ENCODE measurements at regions not wholly inside any gene's neighbourhood (a gene's known extent, or its start where the extent isn't known, plus 50 kb on each side); places are given as distances from the start of the nearest gene placed in this dataset.
"Not testable (repeated sequence)": the region's sequence is repeated elsewhere in the genome, so short reads cannot be mapped to it uniquely, and the experiment has no call there.

GRCh38 chr3:178967177-178967532 lies 104.5 kb downstream of the ZMAT3 start:
- no peak overlapping the region for H3K27ac ChIP-seq
- no peaks in the 10 kb centered on the region for H3K9me3 ChIP-seq (replicated peaks)
- peaks cover 10% of the 10 kb centered on the region for H3K4me1 ChIP-seq (replicated peaks)
- H3K36me3 ChIP-seq = no peaks in the 10 kb centered on the region
- H3K4me3 ChIP-seq = no peak overlapping the region
- no peaks in the 10 kb centered on the region for H3K27me3 ChIP-seq (replicated peaks)
- peak in 1 of 2 experiments; percentile 2 for DNase-seq (ENCODE audit: low read depth in 1 of 2, low spot score in 2 of 2)

- no peak overlapping the region for H3K4me3 ChIP-seq
- DNase-seq (ENCODE audit: low read depth in 1 of 2, low spot score in 2 of 2) = peak in 1 of 2 experiments; percentile 40
- no peak overlapping the region for H3K27ac ChIP-seq
- H3K4me1 ChIP-seq (replicated peaks) = peaks cover 10% of the 10 kb centered on the region
- H3K27me3 ChIP-seq (replicated peaks) = no peaks in the 10 kb centered on the region
- no peaks in the 10 kb centered on the region for H3K36me3 ChIP-seq
- H3K9me3 ChIP-seq (replicated peaks) = no peaks in the 10 kb centered on the region
Measured at GRCh38 chr3:178966299-178967176, 105.1 kb downstream of the ZMAT3 start.

- no peak for DNase-seq (ENCODE audit: low read depth in 1 of 2, low spot score in 2 of 2)
- no peak overlapping the region for H3K27ac ChIP-seq
- no peaks in the 10 kb centered on the region for H3K27me3 ChIP-seq (replicated peaks)
- H3K36me3 ChIP-seq = no peaks in the 10 kb centered on the region
- no peak overlapping the region for H3K4me3 ChIP-seq
- H3K4me1 ChIP-seq (replicated peaks) = peaks cover 10% of the 10 kb centered on the region
- no peaks in the 10 kb centered on the region for H3K9me3 ChIP-seq (replicated peaks)
Measured at GRCh38 chr3:178964551-178964950, 107.1 kb downstream of the ZMAT3 start.

- H3K27ac ChIP-seq = no peak overlapping the region
- H3K27me3 ChIP-seq (replicated peaks) = no peaks in the 10 kb centered on the region
- no peaks in the 10 kb centered on the region for H3K9me3 ChIP-seq (replicated peaks)
- no peaks in the 10 kb centered on the region for H3K4me1 ChIP-seq (replicated peaks)
- no peaks in the 10 kb centered on the region for H3K36me3 ChIP-seq
- no peak for DNase-seq (ENCODE audit: low read depth in 1 of 2, low spot score in 2 of 2)
- H3K4me3 ChIP-seq = no peak overlapping the region
Measured at GRCh38 chr3:178960918-178961317, 110.7 kb downstream of the ZMAT3 start.

GRCh38 chr3:178960181-178960580 lies 111.4 kb downstream of the ZMAT3 start:
- Histone ChIP-seq H3K9me3 (replicated peaks) (no peaks in the 10 kb centered on the region), H3K4me1 (replicated peaks) (no peaks in the 10 kb centered on the region), H3K27me3 (replicated peaks) (no peaks in the 10 kb centered on the region), H3K4me3 (no peak overlapping the region), H3K36me3 (no peaks in the 10 kb centered on the region), H3K27ac (no peak overlapping the region)
- DNase-seq (ENCODE audit: low read depth in 1 of 2, low spot score in 2 of 2) = no peak

GRCh38 chr3:178950676-178951075 lies 120.9 kb downstream of the ZMAT3 start:
- no peaks in the 10 kb centered on the region for H3K9me3 ChIP-seq (replicated peaks)
- H3K27me3 ChIP-seq (replicated peaks) = no peaks in the 10 kb centered on the region
- no peak for DNase-seq (ENCODE audit: low read depth in 1 of 2, low spot score in 2 of 2)
- H3K4me3 ChIP-seq = no peak overlapping the region
- no peaks in the 10 kb centered on the region for H3K36me3 ChIP-seq
- H3K4me1 ChIP-seq (replicated peaks) = no peaks in the 10 kb centered on the region
- H3K27ac ChIP-seq = no peak overlapping the region

GRCh38 chr3:178949896-178950295 lies 121.7 kb downstream of the ZMAT3 start:
- Histone ChIP-seq H3K36me3 (no peaks in the 10 kb centered on the region), H3K4me1 (replicated peaks) (no peaks in the 10 kb centered on the region)

GRCh38 chr3:178948546-178948945 lies 123.1 kb downstream of the ZMAT3 start:
- no peaks in the 10 kb centered on the region for H3K4me1 ChIP-seq (replicated peaks)
- no peak overlapping the region for H3K4me3 ChIP-seq
- H3K27me3 ChIP-seq (replicated peaks) = no peaks in the 10 kb centered on the region
- no peaks in the 10 kb centered on the region for H3K9me3 ChIP-seq (replicated peaks)
- H3K27ac ChIP-seq = no peak overlapping the region
- no peak for DNase-seq (ENCODE audit: low read depth in 1 of 2, low spot score in 2 of 2)
- H3K36me3 ChIP-seq = no peaks in the 10 kb centered on the region

More at GRCh38 chr3:178949896-178950295, 121.7 kb downstream of the ZMAT3 start:
- Histone ChIP-seq H3K9me3 (replicated peaks) (no peaks in the 10 kb centered on the region), H3K27ac (no peak overlapping the region), H3K4me3 (no peak overlapping the region), H3K27me3 (replicated peaks) (no peaks in the 10 kb centered on the region)
- no peak for DNase-seq (ENCODE audit: low read depth in 1 of 2, low spot score in 2 of 2)

GRCh38 chr3:178947738-178948137 lies 123.9 kb downstream of the ZMAT3 start:
- no peak for DNase-seq (ENCODE audit: low read depth in 1 of 2, low spot score in 2 of 2)
- no peaks in the 10 kb centered on the region for H3K4me1 ChIP-seq (replicated peaks)
- H3K4me3 ChIP-seq = no peak overlapping the region
- no peaks in the 10 kb centered on the region for H3K27me3 ChIP-seq (replicated peaks)
- no peaks in the 10 kb centered on the region for H3K9me3 ChIP-seq (replicated peaks)
- no peak overlapping the region for H3K27ac ChIP-seq
- no peaks in the 10 kb centered on the region for H3K36me3 ChIP-seq

- H3K9me3 ChIP-seq (replicated peaks); H3K27ac ChIP-seq; H3K4me1 ChIP-seq (replicated peaks); H3K36me3 ChIP-seq; DNase-seq (ENCODE audit: low read depth in 1 of 2, low spot score in 2 of 2); H3K4me3 ChIP-seq; H3K27me3 ChIP-seq (replicated peaks): not testable (repeated sequence)
Measured at GRCh38 chr3:178942261-178942660, 129.3 kb downstream of the ZMAT3 start.

GRCh38 chr3:178930116-178930515 lies 141.5 kb downstream of the ZMAT3 start:
- no peaks in the 10 kb centered on the region for H3K36me3 ChIP-seq
- H3K4me1 ChIP-seq (replicated peaks) = no peaks in the 10 kb centered on the region

GRCh38 chr3:178916223-178916622 lies 155.4 kb downstream of the ZMAT3 start:
- Histone ChIP-seq H3K27me3 (replicated peaks) (no peaks in the 10 kb centered on the region), H3K4me3 (no peak overlapping the region), H3K9me3 (replicated peaks) (no peaks in the 10 kb centered on the region), H3K27ac (no peak overlapping the region), H3K36me3 (no peaks in the 10 kb centered on the region), H3K4me1 (replicated peaks) (no peaks in the 10 kb centered on the region)
- no peak for DNase-seq (ENCODE audit: low read depth in 1 of 2, low spot score in 2 of 2)

More at GRCh38 chr3:178930116-178930515, 141.5 kb downstream of the ZMAT3 start:
- no peak overlapping the region for H3K27ac ChIP-seq
- no peaks in the 10 kb centered on the region for H3K27me3 ChIP-seq (replicated peaks)
- no peak for DNase-seq (ENCODE audit: low read depth in 1 of 2, low spot score in 2 of 2)
- no peaks in the 10 kb centered on the region for H3K9me3 ChIP-seq (replicated peaks)
- H3K4me3 ChIP-seq = no peak overlapping the region

GRCh38 chr3:178915365-178915764 lies 156.2 kb downstream of the ZMAT3 start:
- Histone ChIP-seq H3K27me3 (replicated peaks) (no peaks in the 10 kb centered on the region), H3K4me1 (replicated peaks) (no peaks in the 10 kb centered on the region), H3K4me3 (no peak overlapping the region), H3K36me3 (no peaks in the 10 kb centered on the region), H3K27ac (no peak overlapping the region), H3K9me3 (replicated peaks) (no peaks in the 10 kb centered on the region)
- no peak for DNase-seq (ENCODE audit: low read depth in 1 of 2, low spot score in 2 of 2)

- Histone ChIP-seq H3K27ac (no peak overlapping the region), H3K27me3 (replicated peaks) (no peaks in the 10 kb centered on the region), H3K36me3 (no peaks in the 10 kb centered on the region), H3K4me1 (replicated peaks) (no peaks in the 10 kb centered on the region), H3K4me3 (no peak overlapping the region), H3K9me3 (replicated peaks) (no peaks in the 10 kb centered on the region)
- DNase-seq (ENCODE audit: low read depth in 1 of 2, low spot score in 2 of 2) = no peak
Measured at GRCh38 chr3:178907081-178907480, 164.5 kb downstream of the ZMAT3 start.

- no peak for DNase-seq (ENCODE audit: low read depth in 1 of 2, low spot score in 2 of 2)
- no peaks in the 10 kb centered on the region for H3K27me3 ChIP-seq (replicated peaks)
- H3K9me3 ChIP-seq (replicated peaks) = no peaks in the 10 kb centered on the region
- no peak overlapping the region for H3K4me3 ChIP-seq
- H3K4me1 ChIP-seq (replicated peaks) = no peaks in the 10 kb centered on the region
- no peak overlapping the region for H3K27ac ChIP-seq
- H3K36me3 ChIP-seq = no peaks in the 10 kb centered on the region
Measured at GRCh38 chr3:178901204-178901603, 170.4 kb downstream of the ZMAT3 start.

All from SJSA1 (cell line).